Right lobe of liver (tissue), 6 donors: ENCODE measurements at regions not wholly inside any gene's neighbourhood (a gene's known extent, or its start where the extent isn't known, plus 50 kb on each side); places are given as distances from the start of the nearest gene placed in this dataset.
A peak's percentile ranks its signal among the peaks of the same experiment; 100 is the strongest.
"Not testable (repeated sequence)": the region's sequence is repeated elsewhere in the genome, so short reads cannot be mapped to it uniquely, and the experiment has no call there.

Source experiments
- ATAC-seq, 4 donors: fragments of 200-7000 bp; cut with Tn5 transposase; one replicate each; pipeline ENCODE4 v1.9.1; 2020; ENCODE audit warnings: mild to moderate bottlenecking in 4 of 4, moderate library complexity in 4 of 4
- DNase-seq, 3 donors: peaks; one replicate each; pipeline ENCODE4 v3.0.0-alpha.2; 2020
- H3K27ac ChIP-seq, 3 donors: fragments of 200-600 bp; one replicate each; pipeline ENCODE4 v1.8.0; 2022
- H3K27me3 ChIP-seq, 2 donors: fragments of 200-600 bp; one replicate each; pipeline ENCODE4 v1.8.0; 2022
- H3K36me3 ChIP-seq, 4 donors: fragments of 200-600 bp; sonication (generic) in 1 of 4; one replicate each; pipeline versions ENCODE4 v1.5.1 to v1.8.0; 2017 to 2022; ENCODE audit warnings: control low read depth in 1 of 4
- H3K4me1 ChIP-seq, 4 donors: fragments of 200-600 bp; sonication (generic) in 1 of 4; one replicate each; pipeline versions ENCODE4 v1.5.1 to v1.8.0; 2017 to 2022; ENCODE audit warnings: control low read depth in 1 of 4
- H3K4me3 ChIP-seq, 3 donors: fragments of 200-600 bp; one replicate each; pipeline ENCODE4 v1.8.0; 2022
- H3K9me3 ChIP-seq, 4 donors: fragments of 200-600 bp; sonication (generic) in 1 of 4; one replicate each; pipeline versions ENCODE4 v1.5.1 to v1.8.0; 2017 to 2022; ENCODE audit warnings: control low read depth in 1 of 4
- POLR2A ChIP-seq: fragments of 450-650 bp; IDR thresholded peaks from one replicate; pipeline ENCODE4 v1.6.1; 2017; ENCODE audit warnings: antibody characterized with exemption, mild to moderate bottlenecking
- WGBS: methylation state at CpG from one replicate; pipeline ENCODE4 v1.1.6; 2018; ENCODE audit warnings: low coverage, low lambda C conversion rate; ENCODE audit not compliant: insufficient coverage; ENCODE audit errors: missing lambda C conversion rate; 5-methylcytosine and 5-hydroxymethylcytosine counted together
- intact Hi-C, 2 donors: fragments of 100-400 bp; cut with DNase I; formaldehyde crosslinking; loops; one replicate each; pipeline versions ENCODE4 v1.11.2 to v1.14.1; 2022
- TF ChIP-seq, protein P1 (sequence below), 4 donors: fragments of 200-600 bp in 3 of 4; fragments of 450-650 bp in 1 of 4; IDR thresholded peaks; one replicate each; pipeline versions ENCODE4 v1.5.1 to v1.8.0; 2016 to 2022; ENCODE audit warnings: antibody characterized with exemption in 4 of 4, mild to moderate bottlenecking in 2 of 4
- donor health status: DM: no; HTN: yes; CAD: no.
- donor health status: DM: no; HTN: no; CAD: no.
- donor health status: DM: no; HTN: no; CAD: no.
- donor health status: DM: no; HTN: yes; CAD: no.
- donor health status: DM: no; HTN: yes; CAD: no.

DNA sequence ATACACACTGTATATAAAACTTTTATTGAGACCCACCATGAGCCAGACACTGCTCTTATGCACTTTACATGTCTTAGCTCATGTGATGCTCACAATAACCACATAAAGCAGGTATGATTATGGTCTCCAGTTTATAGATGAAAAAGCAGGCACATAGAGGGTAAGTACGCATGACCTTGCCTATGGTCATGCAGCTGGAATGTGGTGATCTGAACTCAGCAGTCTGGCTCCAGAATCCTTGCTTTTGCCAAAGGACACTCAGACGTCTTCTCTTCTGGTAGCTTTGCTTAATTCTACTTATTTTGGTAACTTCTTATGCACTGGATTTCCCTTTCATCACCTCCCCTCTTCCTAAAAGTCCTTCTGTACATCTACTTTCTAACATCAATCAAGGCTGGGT lies 103.3 kb upstream of the CRY1 start:
- ATAC-seq, result no peak
- TF ChIP-seq POLR2A, result no peak
- TF ChIP-seq, protein P1, sequence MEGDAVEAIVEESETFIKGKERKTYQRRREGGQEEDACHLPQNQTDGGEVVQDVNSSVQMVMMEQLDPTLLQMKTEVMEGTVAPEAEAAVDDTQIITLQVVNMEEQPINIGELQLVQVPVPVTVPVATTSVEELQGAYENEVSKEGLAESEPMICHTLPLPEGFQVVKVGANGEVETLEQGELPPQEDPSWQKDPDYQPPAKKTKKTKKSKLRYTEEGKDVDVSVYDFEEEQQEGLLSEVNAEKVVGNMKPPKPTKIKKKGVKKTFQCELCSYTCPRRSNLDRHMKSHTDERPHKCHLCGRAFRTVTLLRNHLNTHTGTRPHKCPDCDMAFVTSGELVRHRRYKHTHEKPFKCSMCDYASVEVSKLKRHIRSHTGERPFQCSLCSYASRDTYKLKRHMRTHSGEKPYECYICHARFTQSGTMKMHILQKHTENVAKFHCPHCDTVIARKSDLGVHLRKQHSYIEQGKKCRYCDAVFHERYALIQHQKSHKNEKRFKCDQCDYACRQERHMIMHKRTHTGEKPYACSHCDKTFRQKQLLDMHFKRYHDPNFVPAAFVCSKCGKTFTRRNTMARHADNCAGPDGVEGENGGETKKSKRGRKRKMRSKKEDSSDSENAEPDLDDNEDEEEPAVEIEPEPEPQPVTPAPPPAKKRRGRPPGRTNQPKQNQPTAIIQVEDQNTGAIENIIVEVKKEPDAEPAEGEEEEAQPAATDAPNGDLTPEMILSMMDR (IDR thresholded peaks at IDR 0.05), result no peak
- H3K27me3 ChIP-seq, result no peaks in the 10 kb centered on the region

GRCh38 chr12:107200394-107200793 lies 107.0 kb upstream of the CRY1 start:
- intact Hi-C loops, result no loop called here
- Histone ChIP-seq H3K4me1 (no peaks in the 10 kb centered on the region), H3K36me3 (no peaks in the 10 kb centered on the region), H3K4me3 (no peak overlapping the region), H3K27me3 (no peaks in the 10 kb centered on the region), H3K27ac (no peak overlapping the region), H3K9me3 (no peaks in the 10 kb centered on the region)
- DNase-seq (no peak), ATAC-seq (no peak)
- TF ChIP-seq, protein P1 (IDR thresholded peaks at IDR 0.05), result no peak
- no peak for TF ChIP-seq POLR2A
- WGBS, result 58% methylated on average over 1 of the region's 1 CpG

More for the DNA sequence above, 103.3 kb upstream of the CRY1 start:
- 26% methylated on average over 2 of the region's 2 CpGs for WGBS
- Histone ChIP-seq H3K4me3 (no peak overlapping the region), H3K27ac (no peak overlapping the region), H3K36me3 (no peaks in the 10 kb centered on the region), H3K9me3 (no peaks in the 10 kb centered on the region), H3K4me1 (no peaks in the 10 kb centered on the region)
- DNase-seq, result no peak
- intact Hi-C loops, result no loop called here

GRCh38 chr12:107207931-107208525 lies 114.7 kb upstream of the CRY1 start:
- TF ChIP-seq POLR2A, result no peak
- TF ChIP-seq, protein P1 (IDR thresholded peaks at IDR 0.05), result no peak
- H3K27me3 ChIP-seq, result no peaks in the 10 kb centered on the region
- no peak for ATAC-seq
- intact Hi-C loops, result no loop called here
- H3K9me3 ChIP-seq, result no peaks in the 10 kb centered on the region
- H3K4me1 ChIP-seq, result no peaks in the 10 kb centered on the region
- DNase-seq, result no peak
- H3K4me3 ChIP-seq, result no peak overlapping the region
- H3K36me3 ChIP-seq, result no peaks in the 10 kb centered on the region
- WGBS, result 74% methylated on average over 4 of the region's 4 CpGs
- no peak overlapping the region for H3K27ac ChIP-seq

DNA sequence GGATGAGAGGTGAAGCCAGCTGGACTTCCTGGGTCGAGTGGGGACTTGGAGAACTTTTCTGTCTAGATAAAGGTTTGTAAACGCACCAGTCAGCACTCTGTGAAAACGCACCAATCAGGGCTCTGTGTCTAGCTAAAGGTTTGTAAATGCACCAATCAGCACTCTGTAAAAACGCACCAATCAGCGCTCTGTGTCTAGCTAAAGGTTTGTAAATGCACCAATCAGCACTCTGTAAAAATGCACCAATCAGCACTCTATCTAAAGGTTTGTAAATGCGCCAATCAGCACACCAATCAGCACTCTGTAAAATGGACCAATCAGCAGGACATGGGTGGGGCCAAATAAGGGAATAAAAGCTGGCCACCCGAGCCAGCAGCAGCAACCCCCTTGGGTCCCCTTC lies 116.4 kb upstream of the CRY1 start:
- H3K36me3 ChIP-seq, intact Hi-C loops, H3K27me3 ChIP-seq, H3K4me1 ChIP-seq, DNase-seq, H3K9me3 ChIP-seq, ATAC-seq, H3K4me3 ChIP-seq, H3K27ac ChIP-seq: not testable (repeated sequence)
- 60% methylated on average over 3 of the region's 7 CpGs for WGBS

DNA sequence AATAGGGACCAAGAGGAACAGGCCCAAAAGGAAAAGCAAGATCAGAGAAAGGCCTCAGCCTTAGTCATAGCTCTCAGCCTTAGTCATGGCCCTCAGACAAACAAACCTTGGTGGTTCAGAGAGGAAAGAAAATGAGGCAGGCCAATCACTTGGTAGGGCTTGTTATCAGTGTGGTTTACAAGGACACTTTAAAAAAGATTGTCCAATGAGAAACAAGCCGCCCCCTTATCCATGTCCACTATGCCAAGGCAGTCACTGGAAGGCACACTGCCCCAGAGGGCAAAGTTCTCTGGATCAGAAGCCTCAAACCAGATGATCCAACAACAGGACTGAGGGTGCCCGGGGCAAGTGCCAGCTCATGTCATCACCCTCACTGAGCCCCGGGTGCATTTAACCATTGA lies 121.0 kb upstream of the CRY1 start:
- intact Hi-C loops, H3K27me3 ChIP-seq, H3K4me3 ChIP-seq, H3K4me1 ChIP-seq, H3K36me3 ChIP-seq, H3K9me3 ChIP-seq: not testable (repeated sequence)
- ATAC-seq, result peak; percentile 61 to 94 (median 76)
- 26% methylated on average over 3 of the region's 3 CpGs for WGBS
- peak; percentile 71 to 89 (median 86) for DNase-seq
- H3K27ac ChIP-seq, result peak overlapping the region in 2 of 3 donors; percentile 39 to 69

- H3K36me3 ChIP-seq, intact Hi-C loops, ATAC-seq, H3K27me3 ChIP-seq, H3K4me1 ChIP-seq, H3K27ac ChIP-seq, H3K9me3 ChIP-seq, H3K4me3 ChIP-seq, DNase-seq: not testable (repeated sequence)
- whole genome bisulfite sequencing, result 83% methylated on average over 7 of the region's 7 CpGs
Observed at GRCh38 chr12:107216411-107216810, 123.1 kb upstream of the CRY1 start.
